Medulla oblongata (tissue), 1 donor: ENCODE measurements at regions not wholly inside any gene's neighbourhood (a gene's known extent, or its start where the extent isn't known, plus 50 kb on each side); places are given as distances from the start of the nearest gene placed in this dataset.
A peak's percentile ranks its signal among the peaks of the same experiment; 100 is the strongest.

Source experiments
- DNase-seq: peaks from one replicate; pipeline ENCODE4 v3.0.0-alpha.2; 2015; ENCODE audit errors: extremely low spot score

DNA sequence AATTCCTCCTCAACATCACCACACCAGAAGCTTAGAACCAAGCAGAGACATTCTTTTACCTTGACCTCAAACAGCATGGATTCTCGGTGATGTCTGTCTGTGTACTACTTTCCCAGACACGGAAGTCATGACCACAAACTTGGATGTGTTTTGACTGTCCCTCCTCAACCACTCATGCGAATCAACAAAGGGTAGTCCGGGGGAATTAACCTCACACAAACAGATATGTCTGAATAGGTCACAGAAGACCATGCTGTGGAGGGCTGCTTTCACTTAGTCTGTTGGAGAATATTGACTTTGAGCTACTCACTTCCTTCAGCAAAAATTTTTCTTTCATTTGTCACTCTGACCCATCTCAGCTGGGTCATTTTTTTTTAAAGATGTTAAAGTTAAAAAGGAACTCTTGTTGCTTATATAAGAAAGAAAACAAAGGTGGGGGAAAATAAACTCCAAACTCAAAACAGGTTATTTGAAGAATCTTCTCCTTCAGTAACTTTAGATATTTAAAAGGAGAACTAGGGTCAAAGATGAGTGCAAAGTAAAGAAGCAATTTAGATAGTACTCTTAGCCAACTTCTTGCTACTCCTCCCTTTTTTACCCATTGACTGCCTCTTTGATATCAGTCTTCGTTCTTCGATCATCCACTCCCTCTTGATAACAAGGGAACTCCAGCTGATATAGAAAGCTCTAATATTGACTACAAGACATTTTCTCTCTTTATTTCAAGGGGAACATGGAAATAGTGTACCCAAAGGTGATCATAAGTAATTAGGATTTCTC is 343.4 kb upstream of the CDH6 start:
- no peak for DNase-seq

DNA sequence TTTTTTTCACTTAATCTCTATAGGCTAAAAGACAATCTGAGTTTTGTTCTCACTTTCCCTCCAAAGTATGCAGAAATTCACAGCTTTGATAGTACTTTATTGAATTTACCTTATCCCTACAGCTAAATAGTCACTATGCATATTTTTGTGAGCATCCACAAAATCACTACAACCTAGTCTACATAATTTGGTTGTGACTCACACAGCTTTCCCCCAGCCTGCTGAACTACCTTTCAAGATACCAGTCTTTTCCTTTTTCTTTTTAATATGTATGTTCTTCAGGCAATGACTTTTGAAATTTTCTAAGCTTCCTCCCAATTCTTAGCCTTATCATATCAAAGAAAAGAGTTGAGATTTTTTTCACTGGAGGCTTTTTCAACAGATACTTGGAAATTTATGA is 347.3 kb upstream of the CDH6 start:
- no peak for DNase-seq

DNA sequence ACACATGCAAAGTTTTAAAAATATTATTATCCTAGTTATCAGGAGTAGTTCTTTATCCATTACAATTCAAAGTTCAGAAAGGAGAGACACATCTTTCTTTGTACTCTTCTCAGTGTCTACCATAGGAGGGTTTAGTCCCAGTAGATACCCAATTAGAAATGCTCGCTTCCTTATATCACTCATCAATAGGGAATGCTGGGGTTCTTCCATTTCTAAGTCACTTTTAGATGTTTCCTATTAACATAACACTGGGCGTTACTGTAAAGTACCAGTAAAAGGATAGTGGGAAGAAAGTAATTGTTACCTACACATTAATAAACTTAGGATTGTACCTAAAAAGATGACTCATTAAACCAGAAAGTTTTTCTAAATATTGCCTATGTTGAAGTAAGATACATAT is 348.3 kb upstream of the CDH6 start:
- DNase-seq = no peak

DNA sequence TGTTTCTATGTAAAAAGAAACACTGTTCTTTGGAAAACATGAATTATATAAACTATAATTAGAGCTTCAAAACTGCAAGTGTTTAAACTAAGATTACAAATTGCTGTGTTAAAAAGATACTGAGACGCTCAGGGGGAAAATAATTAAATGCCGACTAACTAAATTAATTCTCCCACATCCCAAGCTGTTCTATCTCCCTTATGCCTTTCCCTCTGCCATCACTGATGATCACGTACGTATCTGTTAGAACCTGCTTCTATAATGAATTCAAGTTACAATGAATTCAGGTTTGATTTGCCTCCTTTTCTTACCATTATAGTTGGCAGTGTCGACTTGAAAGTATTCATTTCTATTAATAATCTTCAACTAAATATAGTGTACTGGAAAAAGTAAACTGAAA is 349.9 kb upstream of the CDH6 start:
- DNase-seq = no peak

DNA sequence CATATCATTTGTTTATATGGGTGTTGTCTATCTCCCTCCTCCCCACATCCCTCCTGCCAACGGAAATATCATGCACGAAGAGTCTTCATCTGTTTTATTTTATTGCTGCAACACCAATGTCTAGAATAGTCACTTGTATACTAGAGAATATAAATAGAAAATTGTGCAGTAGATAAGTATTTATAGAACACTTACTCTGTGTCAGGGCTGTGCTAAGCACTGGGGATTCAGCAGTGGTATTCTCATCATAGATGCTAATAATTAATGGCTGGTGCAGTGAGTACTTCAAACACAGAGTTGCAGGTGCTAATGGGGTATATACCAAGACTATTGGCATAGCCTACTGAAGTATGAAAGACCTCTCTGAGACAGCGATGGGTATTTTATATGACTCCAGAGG is 353.5 kb upstream of the CDH6 start:
- no peak for DNase-seq

DNA sequence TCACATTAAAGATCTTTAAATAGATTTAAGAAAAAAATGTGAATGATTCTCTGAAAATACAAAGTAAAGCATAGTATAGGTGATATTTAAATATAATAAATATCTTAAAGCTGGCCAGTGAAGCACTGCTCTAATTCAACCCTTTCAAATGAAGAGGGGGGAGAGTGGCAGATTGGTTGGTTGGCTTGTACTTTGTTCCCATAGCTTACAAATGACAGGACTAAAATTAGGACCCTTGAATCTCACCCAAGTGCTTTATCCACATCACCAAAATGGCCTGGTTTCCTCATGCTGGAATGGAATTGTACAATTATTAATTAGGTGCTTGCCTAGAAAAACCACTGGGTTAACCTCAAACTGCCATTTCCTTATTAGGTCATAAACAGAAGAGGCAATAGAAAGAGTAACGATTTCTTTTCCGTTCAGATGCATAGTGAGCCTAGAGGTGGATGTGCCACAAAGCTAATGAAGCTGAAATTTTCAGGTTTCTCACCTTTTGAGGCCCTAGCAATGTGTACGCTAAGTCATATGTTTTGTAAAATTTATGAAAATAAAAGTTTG is 354.5 kb upstream of the CDH6 start:
- no peak for DNase-seq

DNA sequence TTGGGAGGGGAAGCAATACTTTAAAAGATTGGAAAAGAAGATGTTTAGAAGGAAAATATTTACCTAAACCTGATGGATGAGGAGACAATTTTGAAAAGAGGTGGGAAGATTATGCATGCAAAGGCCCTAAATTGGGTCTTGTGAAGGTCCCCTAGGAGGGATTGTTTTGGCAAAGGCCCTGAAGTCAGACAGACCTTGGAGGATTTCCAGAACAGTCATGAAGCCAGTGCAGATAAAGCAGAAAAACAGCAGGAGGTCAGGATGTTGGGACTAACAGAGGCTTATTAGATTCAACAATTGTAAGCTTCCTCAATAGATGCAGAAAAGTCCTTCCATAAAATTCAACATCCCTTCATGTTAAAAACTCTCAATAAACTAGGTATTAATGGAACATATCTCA is 361.0 kb upstream of the CDH6 start:
- DNase-seq = no peak

DNA sequence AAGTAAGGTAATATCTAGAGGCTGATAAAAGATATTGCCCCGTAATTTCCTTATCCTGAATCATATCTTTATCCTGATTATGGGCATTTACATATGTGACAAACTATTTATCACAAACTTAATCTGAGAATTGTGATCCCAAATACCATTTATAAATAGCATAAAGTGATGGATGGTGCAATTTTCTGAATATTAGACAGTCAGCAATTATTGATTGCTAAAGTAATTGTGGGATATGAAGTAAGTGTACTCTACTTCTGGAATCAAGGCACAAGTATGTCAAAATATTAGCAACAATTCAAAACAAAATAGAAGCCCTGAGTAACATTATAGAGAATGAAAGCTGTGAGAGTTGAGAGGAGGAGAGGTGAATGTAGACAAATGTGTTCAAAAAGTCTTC is 361.9 kb upstream of the CDH6 start:
- DNase-seq = no peak

DNA sequence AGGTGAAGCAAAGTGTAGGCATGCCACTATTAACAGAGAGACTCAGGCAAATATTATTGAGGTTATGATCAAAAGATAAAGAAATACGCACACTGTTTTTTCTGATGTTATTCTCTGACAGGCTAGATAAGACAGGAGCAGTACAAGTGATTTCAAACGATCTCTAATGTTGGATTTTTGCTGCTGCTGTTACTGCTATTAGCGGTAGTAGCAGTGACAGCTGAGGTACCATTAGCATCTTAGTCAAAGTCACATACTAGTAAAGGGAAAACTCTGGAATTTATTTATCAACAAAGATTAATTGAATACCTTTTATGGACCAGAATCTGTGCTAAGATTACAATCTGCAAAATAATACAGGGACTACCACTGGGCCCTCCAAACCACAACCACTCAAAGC is 362.4 kb upstream of the CDH6 start:
- no peak for DNase-seq

DNA sequence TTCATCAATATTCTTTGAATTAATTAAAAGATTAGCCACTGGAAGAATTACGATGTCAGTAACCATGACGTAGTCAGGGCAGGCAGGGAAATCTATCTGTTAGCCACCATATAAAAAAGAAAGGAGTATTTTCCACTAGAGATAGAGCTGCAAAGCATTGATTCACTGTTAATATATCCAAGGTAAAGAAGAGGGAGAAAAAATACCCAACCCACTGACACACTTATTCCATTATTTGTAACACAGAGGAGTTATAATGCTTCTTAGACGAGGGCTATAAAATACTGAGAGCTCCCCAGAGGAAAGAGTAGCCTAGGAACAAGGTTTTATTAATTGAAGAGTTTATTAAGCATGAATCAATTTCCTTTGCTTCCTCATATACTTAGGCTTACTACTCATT is 382.2 kb upstream of the CDH6 start:
- no peak for DNase-seq

DNA sequence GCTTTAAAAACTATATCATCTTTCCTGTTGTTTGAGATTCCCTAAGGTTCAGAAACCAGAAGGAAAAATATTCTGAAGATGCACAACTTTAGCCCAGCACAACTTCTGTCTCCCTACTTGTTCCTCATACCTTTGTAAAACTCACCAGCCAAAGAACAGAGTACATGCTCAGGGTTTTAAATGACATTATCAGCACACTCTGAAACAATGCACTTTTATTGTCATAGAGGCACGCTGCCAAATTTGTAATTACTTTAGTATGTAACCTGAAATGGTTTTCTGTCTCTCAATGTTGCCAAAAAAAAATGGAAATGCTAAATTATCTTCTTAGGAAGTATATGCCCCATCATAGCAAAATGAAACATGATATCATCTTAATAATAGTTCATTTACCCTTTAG is 383.6 kb upstream of the CDH6 start:
- DNase-seq = no peak

DNA sequence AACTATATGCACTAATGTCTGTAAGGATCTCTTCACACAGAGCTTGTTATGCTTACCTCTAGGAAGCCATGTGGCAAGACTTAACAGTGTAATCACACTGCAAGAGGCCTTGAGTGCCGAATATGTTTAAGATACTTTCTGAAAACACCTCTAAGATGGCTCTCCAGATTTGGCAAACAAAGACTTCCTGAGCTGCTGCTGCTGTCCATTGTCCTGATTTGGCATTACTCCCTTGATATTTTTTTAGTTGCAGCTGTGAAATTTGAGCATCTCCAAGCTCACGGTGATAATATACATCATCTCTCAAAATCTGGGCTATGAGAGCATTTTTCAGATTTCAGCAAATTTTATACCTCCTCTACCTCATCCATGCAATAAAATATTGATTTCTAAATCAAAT is 384.5 kb upstream of the CDH6 start:
- no peak for DNase-seq

DNA sequence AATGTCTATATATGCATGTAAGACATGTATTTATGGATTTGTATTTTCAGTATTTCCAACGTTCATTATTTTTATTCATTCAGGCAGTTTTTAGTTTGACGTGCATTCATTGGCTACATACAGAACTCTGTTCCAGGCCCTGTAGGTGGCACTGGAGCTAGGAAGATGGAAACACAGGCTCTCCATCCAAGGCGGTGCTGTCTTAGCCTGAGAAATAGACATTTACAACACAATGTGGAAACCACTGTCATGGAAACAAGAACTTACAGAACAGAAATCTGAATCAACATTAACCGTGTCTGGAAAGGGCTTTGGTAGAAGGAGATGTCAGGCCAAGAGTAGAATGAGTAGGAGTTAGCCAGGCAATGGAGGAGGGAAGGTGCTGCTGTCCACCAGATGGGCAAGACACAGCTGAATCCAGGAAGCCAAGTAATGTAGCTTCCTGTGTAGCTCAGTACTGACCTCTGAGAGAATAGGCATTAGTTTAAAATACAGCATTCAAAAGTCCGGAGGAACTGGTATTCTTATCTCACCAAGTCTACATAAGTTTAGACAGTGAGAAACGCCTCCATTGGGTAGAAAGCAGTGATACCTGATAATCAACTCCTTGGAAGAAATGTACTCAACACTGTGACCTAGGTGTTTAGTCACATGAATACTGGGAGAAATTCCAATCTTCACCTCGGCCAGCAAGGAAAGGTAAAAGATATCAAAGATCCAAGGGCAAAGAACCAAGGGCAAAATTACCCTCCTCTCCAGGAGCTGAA is 388.6 kb upstream of the CDH6 start:
- peak; percentile 30 for DNase-seq

DNA sequence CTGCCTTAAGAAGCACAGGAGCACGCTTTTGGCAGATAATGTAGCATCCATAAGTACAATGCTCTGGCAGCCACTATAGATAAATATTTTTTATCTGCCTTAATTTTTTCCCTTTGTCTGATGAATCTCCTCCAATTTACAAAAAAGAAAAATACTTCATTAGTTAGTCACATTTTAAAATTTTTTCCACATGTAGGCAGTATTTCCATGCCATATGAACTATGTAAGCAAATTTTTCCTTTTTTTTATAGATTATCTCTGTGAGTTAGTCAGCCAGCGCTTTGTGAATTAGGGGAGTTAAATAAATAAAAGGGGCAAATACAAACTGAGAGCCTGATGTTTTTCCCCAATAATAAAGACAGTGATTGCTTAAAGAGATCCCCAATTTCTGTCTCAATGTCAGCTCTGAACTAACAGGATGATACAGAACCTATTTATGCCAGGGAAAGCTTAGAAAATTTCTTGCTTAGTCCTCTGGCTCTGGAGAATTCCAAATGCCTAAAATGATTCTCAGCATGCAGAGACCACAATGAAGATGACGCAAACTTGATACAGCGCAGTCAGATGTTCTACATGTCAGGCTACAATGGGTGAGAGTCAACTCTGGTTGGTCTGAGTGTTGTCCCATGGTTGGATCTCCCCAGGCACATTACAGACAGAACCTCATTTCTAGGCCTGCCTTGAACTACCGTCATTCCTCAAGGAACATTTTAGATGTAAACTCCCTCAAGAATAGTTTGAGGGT is 390.4 kb upstream of the CDH6 start:
- no peak for DNase-seq

DNA sequence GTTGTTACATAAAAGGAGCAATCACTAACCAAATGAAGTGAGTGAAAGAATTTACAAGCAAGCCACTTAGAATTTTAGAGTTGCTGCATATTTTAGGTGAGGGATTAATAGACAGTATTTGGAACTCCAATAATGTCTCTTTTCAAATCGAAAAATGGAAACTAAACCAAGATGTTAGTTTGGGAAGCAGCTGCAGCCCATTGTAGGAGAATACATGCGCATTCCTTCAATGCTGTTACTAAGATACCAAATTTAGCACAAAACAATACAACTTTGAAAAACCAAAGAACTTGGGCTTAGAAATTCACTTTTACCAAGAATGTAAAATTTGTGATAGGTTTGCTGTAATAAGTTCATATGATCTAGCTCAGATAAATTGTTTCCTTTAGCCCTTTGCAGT is 411.8 kb upstream of the CDH6 start:
- DNase-seq = no peak

DNA sequence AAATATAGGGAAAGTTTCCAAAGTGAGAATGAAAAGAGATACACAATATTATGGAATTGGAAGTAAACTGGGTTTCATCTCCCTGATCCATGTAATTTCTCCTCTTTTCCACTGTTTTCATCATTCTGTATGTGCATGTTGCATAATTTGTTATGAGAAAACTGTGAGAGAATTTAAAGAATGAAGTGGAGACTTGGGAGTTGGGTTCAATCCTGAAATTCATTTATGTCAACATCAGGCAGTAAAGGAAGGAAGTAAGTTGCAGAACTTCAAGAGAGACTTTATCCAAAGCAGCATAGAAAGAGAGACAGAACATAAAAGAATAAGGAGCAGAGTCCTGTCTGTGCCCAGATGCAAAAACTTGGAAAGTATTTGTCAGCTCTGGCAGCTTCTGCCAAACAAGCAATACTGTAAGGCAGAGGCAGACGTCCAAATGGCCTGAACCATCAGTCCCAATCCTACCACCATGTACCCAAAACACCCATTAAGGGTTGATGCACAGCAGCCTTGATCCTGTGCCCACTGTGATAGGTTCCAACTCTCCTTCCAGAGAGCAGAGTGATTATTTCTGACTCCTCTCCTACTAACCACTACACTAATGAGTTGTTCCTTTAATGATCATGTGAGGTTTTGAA is 425.3 kb upstream of the CDH6 start:
- DNase-seq = no peak

DNA sequence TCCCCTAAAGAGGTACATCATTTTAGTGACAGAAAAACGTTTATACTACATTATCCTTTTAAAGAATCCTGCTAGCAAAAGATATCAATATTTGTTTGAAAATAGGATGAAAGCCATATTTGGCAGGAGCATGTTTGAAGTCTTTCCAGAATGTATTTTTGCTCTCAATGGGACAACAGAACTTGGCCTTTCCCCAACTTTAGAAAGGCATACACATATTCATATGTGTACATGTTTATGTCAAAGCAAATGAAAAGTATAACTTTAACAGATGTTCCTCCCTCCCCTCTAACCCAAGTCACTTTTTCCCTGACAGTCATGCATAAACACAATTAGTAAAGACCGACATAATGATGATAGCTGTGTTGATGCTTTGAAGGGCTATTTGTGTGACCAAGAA is 427.8 kb upstream of the CDH6 start:
- DNase-seq = no peak

DNA sequence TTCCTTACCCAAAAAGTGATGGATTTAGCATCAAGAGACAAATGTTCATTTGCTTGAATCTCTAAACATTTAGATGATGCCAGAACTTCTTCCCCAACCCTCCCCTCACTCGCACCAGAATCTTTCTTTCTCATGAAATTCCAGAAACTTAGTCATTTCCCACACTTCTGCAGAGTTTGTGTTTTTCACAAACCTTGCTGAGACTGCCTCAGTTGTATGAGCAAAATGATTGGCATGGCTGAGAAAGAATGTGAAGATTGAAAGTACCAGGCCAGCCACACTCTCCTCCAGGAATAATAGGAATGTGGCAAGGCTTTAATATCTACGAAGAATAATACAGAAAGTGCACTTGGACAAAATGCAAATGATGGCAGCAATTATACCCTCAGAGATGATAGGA is 428.3 kb upstream of the CDH6 start:
- DNase-seq = no peak

DNA sequence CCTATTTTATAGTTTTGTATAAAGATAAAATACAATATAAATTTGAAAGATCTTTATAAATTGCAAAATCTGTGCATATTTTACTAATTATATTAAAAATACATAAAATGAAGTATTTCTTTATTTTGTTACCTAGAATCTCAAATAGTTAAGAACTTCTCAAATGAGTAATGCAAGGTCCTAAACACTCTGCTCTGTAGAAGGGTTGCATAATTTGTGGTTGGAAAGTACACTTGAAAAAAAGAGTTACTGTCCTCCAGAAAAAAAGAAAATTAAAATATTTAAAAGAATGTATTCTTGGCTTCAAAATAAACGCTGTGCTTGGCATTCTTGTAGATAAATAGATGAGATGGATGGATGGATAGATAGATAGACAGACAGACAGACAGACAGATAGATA is 428.8 kb upstream of the CDH6 start:
- DNase-seq = no peak

DNA sequence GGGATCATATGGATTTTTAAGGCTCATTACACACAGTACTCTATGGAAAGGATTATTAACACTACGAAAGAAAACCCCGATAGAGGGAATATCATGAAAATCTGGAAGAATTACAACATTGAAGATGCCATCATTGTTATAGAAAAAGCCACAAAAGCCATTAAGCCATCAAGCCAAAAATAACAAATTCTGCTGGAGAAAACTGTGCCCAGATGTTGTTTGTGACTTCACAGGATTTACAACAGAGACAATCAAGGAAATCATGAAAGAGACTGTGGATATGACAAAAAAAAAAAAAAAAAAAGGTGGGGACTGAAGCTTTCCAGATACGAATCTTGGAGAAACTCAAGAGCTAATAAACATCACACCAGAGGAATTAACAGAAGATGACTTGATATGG is 433.8 kb upstream of the CDH6 start:
- DNase-seq = no peak

DNA sequence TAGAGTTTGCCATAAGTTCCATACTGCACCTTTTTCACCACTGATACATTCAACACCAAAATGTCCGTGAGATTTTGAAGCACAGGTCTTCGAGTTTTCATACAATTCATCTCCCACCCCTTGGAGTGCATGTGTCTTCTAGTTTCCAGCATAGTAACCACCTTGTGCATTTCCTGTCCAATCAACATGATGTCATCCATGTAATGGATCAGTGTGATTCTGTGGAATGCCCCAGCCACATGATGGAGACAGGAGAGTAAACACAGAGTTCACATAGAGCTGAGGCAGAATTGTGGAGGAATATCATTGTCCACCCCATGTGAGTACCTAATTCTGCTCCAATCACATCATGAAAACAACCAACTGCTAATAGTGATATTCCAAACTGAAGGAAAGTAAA is 441.5 kb upstream of the CDH6 start:
- DNase-seq = no peak

DNA sequence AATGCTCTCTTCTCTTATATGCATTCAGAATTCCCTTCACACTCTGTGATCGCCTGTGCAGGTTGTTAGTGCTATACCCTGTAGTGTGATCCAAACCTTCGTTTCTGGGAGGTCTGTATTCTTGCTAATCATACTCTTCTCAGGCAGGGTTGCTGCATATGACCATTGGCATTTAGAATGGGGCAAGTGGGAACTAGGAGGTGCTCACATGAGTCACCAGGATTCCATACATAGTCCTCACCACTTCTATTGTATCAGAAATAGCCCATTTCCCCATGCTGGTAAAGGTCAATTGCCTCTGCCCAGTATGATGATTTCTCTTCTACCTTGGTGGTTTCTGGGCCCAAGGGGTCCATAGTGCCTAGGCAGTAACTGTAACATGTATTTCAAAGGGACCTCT is 443.5 kb upstream of the CDH6 start:
- no peak for DNase-seq
